ENCODE measurements at regions not wholly inside any gene's neighbourhood (a gene's known extent, or its start where the extent isn't known, plus 50 kb on each side); places are given as distances from the start of the nearest gene placed in this dataset.

- TF ChIP-seq ZNF274 (IDR thresholded peaks at IDR 0.05; ENCODE audit: low read depth, low read length) (no peak), YY1 (IDR thresholded peaks at IDR 0.05; ENCODE audit: insufficient read depth, insufficient read length) (no peak), SUZ12 (IDR thresholded peaks at IDR 0.05; ENCODE audit: extremely low read depth, insufficient read depth, insufficient read length) (no peak)
These were observed 106.6 kb downstream of the PALM2AKAP2 start for GRCh38 chr9:109886617-109887016.

All from NT2/D1 (cell line).